NCI-H1417 (cell line): ENCODE measurements at regions not wholly inside any gene's neighbourhood (a gene's known extent, or its start where the extent isn't known, plus 50 kb on each side); places are given as distances from the start of the nearest gene placed in this dataset.

ENCODE experiments used
- DNase-seq, 3 experiments: peaks; one replicate each; lab custom pipeline; 2025; lab: John Stamatoyannopoulos, UW

DNA sequence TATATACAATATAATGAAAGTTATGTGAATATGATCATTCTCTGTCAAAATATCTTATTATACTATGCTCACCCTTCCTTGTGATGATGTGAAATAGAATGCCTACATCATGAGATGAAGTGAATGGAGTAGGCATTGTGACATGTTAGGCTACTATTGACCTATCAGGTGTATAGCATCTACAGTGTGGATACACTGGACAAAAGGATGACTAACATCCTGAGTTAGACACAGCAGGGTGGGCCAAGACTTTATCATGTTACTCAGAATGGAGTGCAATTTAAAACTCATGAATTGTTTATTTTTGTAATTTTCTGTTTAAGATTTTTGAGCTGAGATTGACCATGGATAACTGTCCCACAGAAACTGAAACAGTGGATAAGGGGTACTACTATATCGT, 53.4 kb upstream of the NAV3 start:
- DNase-seq: no peak

GRCh38 chr12:77774761-77775160, 55.9 kb upstream of the NAV3 start:
- no peak for DNase-seq

DNA sequence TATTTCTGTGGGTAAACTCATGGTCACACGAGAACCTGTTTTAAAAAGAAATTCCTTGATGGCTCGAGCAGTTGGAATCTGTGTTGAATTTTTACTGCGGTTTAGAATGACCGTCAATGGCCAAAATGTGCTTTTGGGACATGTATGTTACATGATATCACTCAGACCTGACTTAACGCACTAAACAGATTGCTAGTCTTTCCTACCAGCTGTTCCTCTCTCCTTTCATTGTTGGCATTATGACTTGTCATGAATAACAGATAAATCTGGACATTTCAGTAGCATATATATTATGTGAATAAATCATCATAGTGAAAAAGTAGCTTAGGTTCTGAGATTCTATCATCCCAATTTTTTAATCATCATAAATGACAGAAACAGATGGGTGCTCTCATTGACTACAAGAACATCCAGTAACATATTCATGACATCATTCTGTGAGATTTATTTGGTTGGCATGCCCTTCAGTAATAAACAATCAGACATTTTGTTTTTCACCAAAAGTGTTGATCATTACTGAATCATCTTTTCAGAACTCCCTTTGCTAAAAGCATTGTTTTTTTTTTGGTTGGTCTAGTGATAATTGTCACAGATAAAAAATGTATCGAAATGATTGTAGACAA, 57.9 kb upstream of the NAV3 start:
- DNase-seq: no peak

DNA sequence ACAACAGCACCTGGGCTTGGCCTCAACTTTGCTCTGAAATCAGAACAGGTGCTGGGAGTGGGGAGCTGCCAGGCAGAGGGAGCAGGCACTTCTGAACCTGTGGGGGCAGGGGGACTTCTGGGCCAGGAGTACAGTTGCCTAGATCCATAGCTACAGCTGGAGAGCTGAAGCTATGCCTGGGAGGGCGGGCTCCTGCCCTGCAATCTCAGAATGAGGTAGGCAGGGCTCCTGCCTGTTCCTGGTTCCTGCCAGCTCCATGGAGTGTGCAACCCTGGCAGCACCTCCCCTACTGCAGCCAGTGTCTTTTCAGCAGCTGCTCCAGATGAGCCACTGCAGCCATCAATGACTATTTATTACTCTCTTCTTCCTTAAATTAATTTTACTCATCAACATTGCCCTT, 62.1 kb upstream of the NAV3 start:
- no peak for DNase-seq

- DNase-seq: no peak
Observed at GRCh38 chr12:77767756-77768343, 62.8 kb upstream of the NAV3 start.

- DNase-seq: no peak
Observed at GRCh38 chr12:77767335-77767734, 63.4 kb upstream of the NAV3 start.

- DNase-seq: no peak
Observed at GRCh38 chr12:77766224-77766623, 64.5 kb upstream of the NAV3 start.

- no peak for DNase-seq
Observed at GRCh38 chr12:77761286-77761685, 69.4 kb upstream of the NAV3 start.

DNA sequence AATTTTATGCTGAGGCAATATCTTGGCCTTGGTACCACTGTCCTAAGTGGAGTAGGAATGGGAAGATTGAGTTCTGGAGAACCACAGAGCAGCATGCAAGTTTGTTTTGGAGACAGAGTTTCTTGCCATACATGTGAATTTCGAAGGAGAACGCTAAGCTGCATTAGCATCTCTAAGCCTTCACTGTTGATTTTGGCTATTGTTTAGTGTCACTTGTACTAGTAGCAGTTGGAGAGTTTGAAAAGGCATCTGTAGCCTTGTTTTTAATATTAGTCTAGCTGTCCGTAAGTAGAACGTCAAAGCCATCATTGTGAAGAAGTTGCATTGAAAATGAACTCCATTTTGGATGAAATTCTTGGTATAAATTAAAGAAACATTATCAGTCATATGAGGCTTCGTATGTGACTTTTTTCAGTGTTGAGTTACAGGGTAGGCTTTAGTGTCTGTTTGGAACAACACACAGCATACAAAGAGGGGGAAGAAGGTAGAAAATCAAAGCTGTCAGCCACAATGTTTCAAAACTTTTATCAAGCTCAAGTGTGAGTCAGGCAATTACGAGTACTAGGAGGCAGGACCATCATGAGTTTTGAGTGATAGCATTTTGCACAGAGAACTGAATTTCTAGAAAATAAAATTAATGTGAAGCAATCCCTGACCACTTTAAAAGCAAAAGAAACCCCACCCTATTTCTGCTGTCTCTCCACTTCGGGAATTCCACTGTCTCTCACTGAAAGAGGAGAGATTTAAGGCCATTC, 70.2 kb upstream of the NAV3 start:
- DNase-seq: no peak

GRCh38 chr12:77754086-77754485, 76.6 kb upstream of the NAV3 start:
- no peak for DNase-seq

- DNase-seq: peak in 1 of 3 experiments; percentile 56
Observed at GRCh38 chr12:77751939-77752338, 78.8 kb upstream of the NAV3 start.

DNA sequence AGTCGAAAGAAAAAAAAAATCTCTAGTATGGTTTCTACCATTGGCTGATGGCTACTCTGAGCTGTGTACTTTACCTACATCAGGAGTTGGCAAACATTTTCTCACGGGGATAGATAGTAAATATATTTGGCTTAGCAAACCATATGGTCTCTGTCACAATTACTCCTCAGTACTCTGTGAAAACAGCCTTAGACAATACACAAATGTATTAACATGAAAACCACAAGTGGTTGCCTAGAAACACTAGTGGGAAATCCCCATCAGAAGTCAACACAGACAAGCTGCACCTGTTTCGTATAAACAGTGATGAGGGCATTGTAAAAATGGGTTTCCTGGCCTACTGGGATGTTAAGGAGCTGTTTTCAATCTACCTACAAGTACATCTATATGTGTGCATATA, 84.6 kb upstream of the NAV3 start:
- DNase-seq: peak; percentile 72 to 98 (median 95)

DNA sequence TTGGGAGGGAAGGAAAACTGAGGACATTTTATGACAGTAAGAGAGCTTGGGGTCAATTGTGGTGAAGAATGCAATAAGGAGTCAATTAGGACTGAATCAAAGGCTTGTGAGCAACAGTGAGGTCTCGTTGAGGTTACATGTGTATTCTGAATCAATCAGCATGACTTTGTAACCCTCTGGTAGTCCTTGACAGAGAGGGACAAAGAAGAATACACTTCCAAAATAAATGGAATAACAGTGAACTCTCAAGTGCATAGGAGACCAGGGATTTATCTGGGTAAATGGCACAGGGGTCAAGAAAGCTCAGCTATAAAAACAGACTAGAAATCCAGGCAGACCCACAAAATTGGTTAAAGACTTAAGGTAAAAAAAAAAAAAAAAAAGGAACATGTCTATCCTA, 85.1 kb upstream of the NAV3 start:
- peak in 2 of 3 experiments; percentile 49 to 67 for DNase-seq

- DNase-seq: no peak
Observed at GRCh38 chr12:77742631-77743030, 88.1 kb upstream of the NAV3 start.

DNA sequence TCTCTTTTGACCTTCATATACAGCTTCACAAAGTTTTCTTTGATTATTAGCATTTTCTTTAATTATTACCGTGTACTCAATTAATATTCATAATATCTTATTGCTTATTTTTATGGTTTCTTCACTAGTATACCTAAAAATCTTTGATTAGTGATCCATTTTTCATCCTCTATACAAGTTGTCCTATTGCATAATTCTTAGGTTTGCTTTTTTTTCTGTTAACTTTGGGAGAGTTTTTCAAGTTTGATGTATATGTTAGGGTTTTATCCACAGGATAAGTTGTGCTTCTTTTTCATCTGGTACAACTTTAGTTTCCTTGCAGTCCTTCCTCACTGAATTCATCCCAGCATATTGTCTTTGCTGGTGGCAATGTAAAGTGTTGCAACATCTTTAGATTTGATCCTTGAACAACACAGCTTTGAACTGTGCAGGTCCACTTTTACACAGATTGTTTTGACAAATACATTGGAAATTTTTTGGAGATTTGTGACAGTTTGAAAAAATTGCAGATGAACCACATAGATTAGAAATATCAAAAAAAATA, 88.6 kb upstream of the NAV3 start:
- DNase-seq: no peak

- no peak for DNase-seq
Observed at GRCh38 chr12:77736219-77736965, 94.3 kb upstream of the NAV3 start.

GRCh38 chr12:77734214-77734883, 96.3 kb upstream of the NAV3 start:
- peak in 2 of 3 experiments; percentile 18 to 67 for DNase-seq

GRCh38 chr12:77728018-77728417, 102.7 kb upstream of the NAV3 start:
- DNase-seq: no peak

DNA sequence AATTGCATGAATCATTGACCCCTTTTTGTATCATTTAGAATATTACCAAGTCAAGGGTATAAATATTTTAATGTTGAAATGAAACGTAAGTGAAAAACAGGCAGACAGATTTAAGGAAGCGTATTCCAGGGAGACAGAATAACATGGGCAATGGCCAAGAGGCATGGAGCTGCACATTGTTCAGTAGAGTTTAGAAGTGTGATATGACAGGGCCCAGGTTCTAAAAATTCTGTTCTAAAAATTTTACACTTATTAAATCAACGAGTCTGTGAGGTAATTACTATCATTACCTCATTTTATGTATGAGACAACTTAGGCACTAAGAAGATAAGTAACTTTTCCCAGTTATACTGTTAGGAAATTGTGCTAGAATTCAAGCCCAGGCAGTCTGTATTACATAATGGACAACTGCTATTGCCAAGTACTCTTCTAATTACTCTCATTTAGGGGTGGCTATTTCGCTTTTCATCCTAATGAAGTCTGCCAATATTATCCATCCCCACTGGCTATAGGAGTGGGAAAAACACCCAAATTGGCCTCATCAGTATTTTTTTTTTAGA, 103.2 kb upstream of the NAV3 start:
- no peak for DNase-seq

- DNase-seq: no peak
Observed at GRCh38 chr12:77725611-77726010, 105.1 kb upstream of the NAV3 start.

DNA sequence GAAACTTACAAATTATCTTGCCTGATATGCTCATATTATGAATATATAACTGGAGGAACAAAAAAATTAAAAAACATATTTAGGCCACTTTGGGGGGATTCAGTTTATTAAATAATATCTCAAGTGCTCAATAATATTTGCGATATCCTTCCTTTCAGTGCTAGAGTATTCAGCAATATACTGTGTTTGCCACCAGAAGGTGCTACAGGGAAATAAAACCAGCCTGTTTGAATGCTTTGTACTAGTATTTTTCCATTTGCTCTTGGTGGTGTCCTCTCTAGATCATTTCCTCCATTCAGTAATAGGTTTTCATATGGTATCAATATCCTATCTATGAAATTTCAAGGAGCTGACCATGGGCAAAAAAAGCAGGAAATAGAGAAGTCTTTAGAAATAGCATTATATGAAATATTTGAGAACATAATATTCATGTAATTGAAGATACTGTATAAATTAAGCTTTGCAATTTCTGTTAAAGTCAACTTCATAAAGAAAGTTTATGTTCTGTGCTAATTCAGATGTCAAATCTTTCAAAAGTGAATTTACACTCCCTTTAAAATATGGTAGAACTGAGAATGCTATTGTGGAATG, 106.2 kb upstream of the NAV3 start:
- DNase-seq: peak; percentile 48 to 84 (median 54)
